Stimulated activated naive CD8-positive, alpha-beta T cell treated with anti-CD3 and anti-CD28 coated beads, Interleukin-15, amount 100 ng/mL, for 72 hours (primary cell): ENCODE measurements at regions not wholly inside any gene's neighbourhood (a gene's known extent, or its start where the extent isn't known, plus 50 kb on each side); places are given as distances from the start of the nearest gene placed in this dataset.

Experiments used
- ATAC-seq: fragments of 150-1000 bp; cut with Tn5 transposase; 2 replicates; pipeline ENCODE4 v1.10.0; 2021; ENCODE audit warnings: mild to moderate bottlenecking, moderate library complexity
- DNase-seq, 2 donors: peaks; one replicate each; pipeline ENCODE4 v3.0.0; 2021 to 2022
- H3K27ac Mint-ChIP-seq, 2 donors: one replicate each; pipeline ENCODE4 v1.8.0; 2022; ENCODE audit warnings: mild to moderate bottlenecking in 2 of 2, mixed read lengths in 2 of 2, moderate library complexity in 2 of 2
- H3K27me3 Mint-ChIP-seq: one replicate; pipeline ENCODE4 v1.8.0; 2022; ENCODE audit warnings: mixed read lengths
- H3K4me1 Mint-ChIP-seq: one replicate; pipeline ENCODE4 v1.8.0; 2022; ENCODE audit warnings: mild to moderate bottlenecking, mixed read lengths
- H3K4me3 Mint-ChIP-seq, 2 donors: one replicate each; pipeline ENCODE4 v1.8.0; 2022; ENCODE audit warnings: mild to moderate bottlenecking in 2 of 2, mixed read lengths in 2 of 2, moderate library complexity in 1 of 2
- H3K9me3 Mint-ChIP-seq, 2 donors: one replicate each; pipeline ENCODE4 v1.8.0; 2022; ENCODE audit warnings: mixed read lengths in 2 of 2

- ATAC-seq (no peak), DNase-seq (no peak)
- Mint-ChIP-seq H3K27me3 (no peaks in the 10 kb centered on the region), H3K4me1 (no peaks in the 10 kb centered on the region), H3K27ac (no peak overlapping the region), H3K4me3 (no peak overlapping the region), H3K9me3 (peaks cover 5 to 29% of the 10 kb centered on the region in 2 donors)
Measured at GRCh38 chr7:53988376-53988775, 553.8 kb upstream of the VSTM2A start.

- Mint-ChIP-seq H3K4me1 (no peaks in the 10 kb centered on the region), H3K4me3 (no peak overlapping the region), H3K27ac (no peak overlapping the region), H3K9me3 (peaks cover 10 to 18% of the 10 kb centered on the region in 2 donors), H3K27me3 (no peaks in the 10 kb centered on the region)
- no peak for DNase-seq
- ATAC-seq = no peak
Measured at GRCh38 chr7:53993224-53993623, 549.0 kb upstream of the VSTM2A start.

GRCh38 chr7:53996876-53997275 lies 545.3 kb upstream of the VSTM2A start:
- Mint-ChIP-seq H3K4me3 (no peak overlapping the region), H3K4me1 (no peaks in the 10 kb centered on the region), H3K9me3 (peaks cover 10 to 18% of the 10 kb centered on the region in 2 donors), H3K27ac (no peak overlapping the region), H3K27me3 (no peaks in the 10 kb centered on the region)
- ATAC-seq = no peak
- DNase-seq = no peak

GRCh38 chr7:54014765-54015164 lies 527.4 kb upstream of the VSTM2A start:
- ATAC-seq = no peak
- H3K27ac Mint-ChIP-seq = no peak overlapping the region
- no peak overlapping the region for H3K4me3 Mint-ChIP-seq
- H3K27me3 Mint-ChIP-seq = no peaks in the 10 kb centered on the region
- H3K9me3 Mint-ChIP-seq = peaks cover 21 to 26% of the 10 kb centered on the region in 2 donors
- no peak for DNase-seq
- H3K4me1 Mint-ChIP-seq = no peaks in the 10 kb centered on the region

- Mint-ChIP-seq H3K9me3 (peaks cover 21 to 23% of the 10 kb centered on the region in 2 donors), H3K27me3 (no peaks in the 10 kb centered on the region), H3K4me1 (no peaks in the 10 kb centered on the region), H3K27ac (no peak overlapping the region), H3K4me3 (no peak overlapping the region)
- ATAC-seq (no peak), DNase-seq (no peak)
Measured at GRCh38 chr7:54015251-54015650, 526.9 kb upstream of the VSTM2A start.

GRCh38 chr7:54037873-54038272 lies 504.3 kb upstream of the VSTM2A start:
- H3K4me3 Mint-ChIP-seq = no peak overlapping the region
- no peak overlapping the region for H3K27ac Mint-ChIP-seq
- no peaks in the 10 kb centered on the region for H3K27me3 Mint-ChIP-seq
- DNase-seq = no peak
- peaks cover 13 to 27% of the 10 kb centered on the region in 2 donors for H3K9me3 Mint-ChIP-seq
- ATAC-seq = no peak
- H3K4me1 Mint-ChIP-seq = no peaks in the 10 kb centered on the region

- H3K27ac Mint-ChIP-seq = no peak overlapping the region
- ATAC-seq (no peak), DNase-seq (no peak)
- H3K4me3 Mint-ChIP-seq = no peak overlapping the region
- H3K9me3 Mint-ChIP-seq = peaks cover 21 to 25% of the 10 kb centered on the region in 2 donors
- H3K27me3 Mint-ChIP-seq = no peaks in the 10 kb centered on the region
- H3K4me1 Mint-ChIP-seq = no peaks in the 10 kb centered on the region
Measured at GRCh38 chr7:54060643-54061042, 481.5 kb upstream of the VSTM2A start.

GRCh38 chr7:54066643-54067042 lies 475.5 kb upstream of the VSTM2A start:
- Mint-ChIP-seq H3K9me3 (peaks cover 6 to 37% of the 10 kb centered on the region in 2 donors), H3K4me1 (no peaks in the 10 kb centered on the region), H3K27ac (no peak overlapping the region)

GRCh38 chr7:54069843-54070242 lies 472.3 kb upstream of the VSTM2A start:
- no peak overlapping the region for H3K4me3 Mint-ChIP-seq
- no peak for DNase-seq
- no peak overlapping the region for H3K27ac Mint-ChIP-seq
- no peaks in the 10 kb centered on the region for H3K4me1 Mint-ChIP-seq
- peaks cover 6 to 37% of the 10 kb centered on the region in 2 donors for H3K9me3 Mint-ChIP-seq
- ATAC-seq = no peak
- H3K27me3 Mint-ChIP-seq = no peaks in the 10 kb centered on the region

More at GRCh38 chr7:54066643-54067042, 475.5 kb upstream of the VSTM2A start:
- H3K4me3 Mint-ChIP-seq = no peak overlapping the region
- no peak for DNase-seq
- ATAC-seq = no peak
- no peaks in the 10 kb centered on the region for H3K27me3 Mint-ChIP-seq

- Mint-ChIP-seq H3K9me3 (peaks cover 5 to 33% of the 10 kb centered on the region in 2 donors), H3K4me1 (no peaks in the 10 kb centered on the region), H3K27ac (peak overlapping the region in 1 of 2 donors; percentile 42), H3K27me3 (no peaks in the 10 kb centered on the region), H3K4me3 (no peak overlapping the region)
- no peak for ATAC-seq
- no peak for DNase-seq
Measured at GRCh38 chr7:54072710-54073109, 469.5 kb upstream of the VSTM2A start.

- Mint-ChIP-seq H3K9me3 (peaks cover 16 to 28% of the 10 kb centered on the region in 2 donors), H3K4me3 (no peak overlapping the region), H3K4me1 (no peaks in the 10 kb centered on the region), H3K27me3 (no peaks in the 10 kb centered on the region), H3K27ac (no peak overlapping the region)
- no peak for DNase-seq
- ATAC-seq = no peak
Measured at GRCh38 chr7:54076616-54077015, 465.6 kb upstream of the VSTM2A start.

GRCh38 chr7:54080525-54080924 lies 461.6 kb upstream of the VSTM2A start:
- ATAC-seq (no peak), DNase-seq (no peak)
- Mint-ChIP-seq H3K27ac (no peak overlapping the region), H3K4me3 (no peak overlapping the region), H3K27me3 (no peaks in the 10 kb centered on the region), H3K4me1 (no peaks in the 10 kb centered on the region), H3K9me3 (peaks cover 11 to 15% of the 10 kb centered on the region in 2 donors)

GRCh38 chr7:54080971-54081370 lies 461.2 kb upstream of the VSTM2A start:
- no peaks in the 10 kb centered on the region for H3K4me1 Mint-ChIP-seq
- no peak overlapping the region for H3K27ac Mint-ChIP-seq
- H3K4me3 Mint-ChIP-seq = no peak overlapping the region
- H3K27me3 Mint-ChIP-seq = no peaks in the 10 kb centered on the region
- peaks cover 11 to 14% of the 10 kb centered on the region in 2 donors for H3K9me3 Mint-ChIP-seq
- DNase-seq (no peak), ATAC-seq (no peak)

GRCh38 chr7:54084340-54084739 lies 457.8 kb upstream of the VSTM2A start:
- Mint-ChIP-seq H3K9me3 (peaks cover 0 to 3% of the 10 kb centered on the region in 2 donors), H3K27me3 (no peaks in the 10 kb centered on the region), H3K4me1 (no peaks in the 10 kb centered on the region), H3K4me3 (no peak overlapping the region), H3K27ac (no peak overlapping the region)
- DNase-seq (no peak), ATAC-seq (no peak)

GRCh38 chr7:54090652-54091213 lies 451.4 kb upstream of the VSTM2A start:
- DNase-seq (no peak), ATAC-seq (no peak)
- Mint-ChIP-seq H3K4me1 (no peaks in the 10 kb centered on the region), H3K27ac (no peak overlapping the region), H3K9me3 (peaks cover 0 to 6% of the 10 kb centered on the region in 2 donors), H3K27me3 (no peaks in the 10 kb centered on the region), H3K4me3 (no peak overlapping the region)

- Mint-ChIP-seq H3K27ac (no peak overlapping the region), H3K27me3 (no peaks in the 10 kb centered on the region), H3K4me1 (no peaks in the 10 kb centered on the region), H3K4me3 (no peak overlapping the region), H3K9me3 (peaks cover 5 to 6% of the 10 kb centered on the region in 2 donors)
- no peak for ATAC-seq
- DNase-seq = no peak
Measured at GRCh38 chr7:54091322-54091721, 450.9 kb upstream of the VSTM2A start.

GRCh38 chr7:54097886-54098285 lies 444.3 kb upstream of the VSTM2A start:
- ATAC-seq = no peak
- H3K4me3 Mint-ChIP-seq = no peak overlapping the region
- no peak for DNase-seq
- no peaks in the 10 kb centered on the region for H3K4me1 Mint-ChIP-seq
- no peak overlapping the region for H3K27ac Mint-ChIP-seq
- H3K9me3 Mint-ChIP-seq = peaks cover 12 to 16% of the 10 kb centered on the region in 2 donors
- H3K27me3 Mint-ChIP-seq = no peaks in the 10 kb centered on the region
